T-cell (primary cell): ENCODE measurements at regions not wholly inside any gene's neighbourhood (a gene's known extent, or its start where the extent isn't known, plus 50 kb on each side); places are given as distances from the start of the nearest gene placed in this dataset.

Experiments
- ATAC-seq, 4 experiments: fragments of 200-7000 bp in 3 of 4; fragments of 150-1000 bp in 1 of 4; cut with Tn5 transposase; replicated peaks in 1 of 4; 1 replicate in 3 of 4; 2 replicates in 1 of 4; pipeline ENCODE4 v1.10.0; 2021; ENCODE audit warnings: moderate library complexity in 3 of 4, mild to moderate bottlenecking in 2 of 4, moderate number of reproducible peaks in 1 of 4
- CTCF ChIA-PET, 2 donors: fragments of 300-600 bp; sonication (Branson Sonifier 250); formaldehyde crosslinking; loops; one replicate each; lab custom pipeline; 2022; ENCODE audit warnings: antibody characterized with exemption in 2 of 2; lab: Charles Lee
- POLR2A ChIA-PET, 2 donors: fragments of 300-600 bp; sonication (Branson Sonifier 250); formaldehyde crosslinking; loops; one replicate each; lab custom pipeline; 2022; ENCODE audit warnings: antibody characterized with exemption in 2 of 2; lab: Charles Lee
- DNase-seq, 35 experiments: peaks; one replicate each; pipeline versions ENCODE4 v3.0.0 to v3.0.0-alpha.2; 2013 to 2023
- H3K27ac ChIP-seq: one replicate; pipeline ENCODE4 v1.5.1; 2013; ENCODE audit warnings: low read length
- H3K27me3 ChIP-seq, 2 experiments: replicated peaks in 1 of 2; 1 replicate in 1 of 2; 2 replicates in 1 of 2; pipeline versions ENCODE4 v1.6.1 to v1.7.0; 2013; ENCODE audit warnings: low read length in 1 of 2, mixed read lengths in 1 of 2; ENCODE audit not compliant: control insufficient read depth in 2 of 2, insufficient read depth in 2 of 2; ENCODE audit errors: extremely low read depth in 1 of 2
- H3K36me3 ChIP-seq, 2 donors: 1 replicate in 1 of 2; 2 replicates in 1 of 2; pipeline versions ENCODE4 v1.6.1 to v1.7.0; 2013; ENCODE audit warnings: low read length in 1 of 2; ENCODE audit not compliant: control insufficient read depth in 2 of 2, insufficient read depth in 1 of 2; ENCODE audit errors: extremely low read depth in 1 of 2
- H3K4me1 ChIP-seq, 2 experiments: 1 replicate in 1 of 2; 2 replicates in 1 of 2; pipeline versions ENCODE4 v1.6.1 to v1.7.0; 2013; ENCODE audit warnings: low read length in 2 of 2, mixed read lengths in 1 of 2; ENCODE audit not compliant: insufficient read depth in 2 of 2, control insufficient read depth in 1 of 2; ENCODE audit errors: extremely low read depth in 1 of 2
- H3K4me3 ChIP-seq, 2 donors: 1 replicate in 1 of 2; 2 replicates in 1 of 2; pipeline versions ENCODE4 v1.5.1 to v1.7.0; 2013; ENCODE audit warnings: mild to moderate bottlenecking in 2 of 2, low read length in 1 of 2, moderate library complexity in 1 of 2; ENCODE audit not compliant: control insufficient read depth in 1 of 2; ENCODE audit errors: extremely low read depth in 1 of 2
- H3K9me3 ChIP-seq: 2 replicates; pipeline ENCODE4 v1.7.0; 2013
- H3K27ac Mint-ChIP-seq, 2 donors: one replicate each; pipeline ENCODE4 v1.8.0; 2020 to 2021; ENCODE audit warnings: mild to moderate bottlenecking in 2 of 2, mixed read lengths in 2 of 2
- H3K27me3 Mint-ChIP-seq, 2 donors: one replicate each; pipeline ENCODE4 v1.8.0; 2021 to 2022; ENCODE audit warnings: mixed read lengths in 2 of 2
- H3K36me3 Mint-ChIP-seq: one replicate; pipeline ENCODE4 v1.8.0; 2021; ENCODE audit warnings: mixed read lengths
- H3K4me1 Mint-ChIP-seq, 3 donors: one replicate each; pipeline ENCODE4 v1.8.0; 2020 to 2022; ENCODE audit warnings: mixed read lengths in 3 of 3, mild to moderate bottlenecking in 1 of 3
- H3K4me3 Mint-ChIP-seq, 3 donors: one replicate each; pipeline ENCODE4 v1.8.0; 2020 to 2022; ENCODE audit warnings: mild to moderate bottlenecking in 3 of 3, mixed read lengths in 3 of 3, moderate library complexity in 3 of 3
- H3K9me3 Mint-ChIP-seq, 3 donors: one replicate each; pipeline ENCODE4 v1.8.0; 2020 to 2022; ENCODE audit warnings: mixed read lengths in 3 of 3
- WGBS: methylation state at CpG from one replicate; pipeline ENCODE4 v1.1.5; 2013; ENCODE audit warnings: missing lambda C conversion rate; ENCODE audit not compliant: insufficient coverage; 5-methylcytosine and 5-hydroxymethylcytosine counted together

DNA sequence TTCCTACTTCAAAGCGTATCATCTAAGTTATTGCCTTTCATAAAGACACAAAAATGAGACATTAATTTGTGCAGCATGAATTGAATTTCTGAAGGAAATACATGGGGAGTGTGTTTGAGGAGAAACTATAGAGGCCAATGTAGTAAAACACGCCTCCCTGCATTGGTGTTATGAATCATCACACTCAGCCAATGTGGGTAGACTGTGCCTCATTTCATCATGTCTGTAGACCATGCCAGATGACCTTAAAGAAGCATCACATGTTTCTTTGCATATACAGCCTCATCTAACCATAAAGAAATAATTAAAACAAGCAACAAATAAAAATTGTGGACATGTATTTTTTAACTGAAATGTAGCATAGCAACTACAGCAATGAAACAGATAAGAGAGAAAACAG lies 486.0 kb upstream of the ADAMTS9 start:
- no peaks in the 10 kb centered on the region for H3K36me3 Mint-ChIP-seq
- DNase-seq (no peak), ATAC-seq (no peak)
- Histone ChIP-seq H3K4me3 (no peak overlapping the region), H3K4me1 (no peaks in the 10 kb centered on the region), H3K9me3 (no peaks in the 10 kb centered on the region), H3K27me3 (no peaks in the 10 kb centered on the region), H3K27ac (no peak overlapping the region), H3K36me3 (no peaks in the 10 kb centered on the region)
- H3K27ac Mint-ChIP-seq = no peak overlapping the region
- no peaks in the 10 kb centered on the region for H3K4me1 Mint-ChIP-seq
- 83% methylated on average over 1 of the region's 2 CpGs for WGBS
- no peak overlapping the region for H3K4me3 Mint-ChIP-seq
- peaks cover 8 to 11% (median 11%) of the 10 kb centered on the region in 3 donors for H3K9me3 Mint-ChIP-seq
- ChIA-PET POLR2A (no interaction called here), CTCF (no interaction called here)
- no peaks in the 10 kb centered on the region for H3K27me3 Mint-ChIP-seq

DNA sequence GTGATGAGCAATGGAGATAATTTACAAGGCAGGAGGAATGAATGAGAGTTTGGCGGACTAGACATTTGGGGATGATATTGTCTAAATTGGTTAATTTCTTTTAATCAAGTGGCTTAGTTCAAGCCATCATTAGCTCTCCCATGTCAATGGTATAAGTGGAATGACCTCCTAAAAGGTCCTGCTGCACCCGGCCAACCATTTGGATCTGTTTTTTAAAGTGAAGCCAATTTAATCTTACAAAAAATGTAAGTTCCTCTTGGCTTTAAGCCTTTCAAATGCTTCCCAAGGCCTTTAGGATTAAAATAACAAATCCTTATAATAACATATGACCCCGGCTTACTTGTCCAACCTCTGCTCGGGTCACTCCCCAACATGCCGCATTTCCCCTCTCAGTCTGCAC lies 484.4 kb upstream of the ADAMTS9 start:
- no peaks in the 10 kb centered on the region for H3K36me3 ChIP-seq
- no peak overlapping the region for H3K27ac ChIP-seq
- no peaks in the 10 kb centered on the region for H3K9me3 ChIP-seq
- Mint-ChIP-seq H3K4me1 (no peaks in the 10 kb centered on the region), H3K27me3 (no peaks in the 10 kb centered on the region), H3K4me3 (no peak overlapping the region), H3K27ac (no peak overlapping the region), H3K9me3 (peaks cover 15 to 16% (median 16%) of the 10 kb centered on the region in 3 donors), H3K36me3 (no peaks in the 10 kb centered on the region)
- WGBS = 100% methylated on average over 3 of the region's 5 CpGs
- ATAC-seq (no peak), DNase-seq (no peak)
- H3K27me3 ChIP-seq = no peaks in the 10 kb centered on the region
- no peak overlapping the region for H3K4me3 ChIP-seq
- H3K4me1 ChIP-seq = no peaks in the 10 kb centered on the region
- ChIA-PET POLR2A (no interaction called here), CTCF (no interaction called here)

DNA sequence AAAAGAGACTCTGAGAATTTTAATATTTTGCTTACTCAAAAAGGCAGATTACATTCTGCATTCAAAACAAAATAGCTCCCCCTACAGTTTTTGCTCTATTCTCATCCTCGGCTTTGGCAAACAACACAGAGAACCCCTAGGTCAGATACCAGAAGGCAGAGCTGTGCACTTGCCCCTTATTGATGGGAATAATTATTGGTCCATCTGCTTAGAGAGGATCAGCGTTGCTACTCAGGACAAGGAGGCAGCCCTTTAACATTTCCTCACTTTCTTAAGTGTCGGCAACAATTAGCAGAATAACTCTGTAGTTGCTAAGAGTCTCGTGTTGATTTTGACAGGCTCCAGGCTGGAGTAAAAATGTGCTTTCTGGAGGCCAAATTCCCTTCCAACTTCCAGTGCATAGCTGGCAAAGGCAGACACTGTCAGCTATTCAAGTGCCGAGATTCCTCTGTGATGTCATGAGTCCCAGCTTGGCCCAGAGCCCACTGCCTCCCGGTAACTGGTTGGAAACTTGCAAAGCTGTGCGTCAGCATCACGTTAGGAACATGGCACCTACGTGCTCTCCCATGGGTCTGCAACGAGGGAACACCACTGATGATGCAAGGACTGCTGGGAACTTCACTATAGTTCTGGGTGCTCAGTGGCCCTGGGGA lies 482.7 kb upstream of the ADAMTS9 start:
- H3K27ac Mint-ChIP-seq = no peak overlapping the region
- no peak overlapping the region for H3K4me3 Mint-ChIP-seq
- Histone ChIP-seq H3K36me3 (no peaks in the 10 kb centered on the region), H3K27ac (no peak overlapping the region), H3K4me1 (no peaks in the 10 kb centered on the region), H3K9me3 (no peaks in the 10 kb centered on the region), H3K27me3 (no peaks in the 10 kb centered on the region), H3K4me3 (no peak overlapping the region)
- no peaks in the 10 kb centered on the region for H3K27me3 Mint-ChIP-seq
- no peak for DNase-seq
- 79% methylated on average over 5 of the region's 10 CpGs for WGBS
- H3K36me3 Mint-ChIP-seq = no peaks in the 10 kb centered on the region
- ChIA-PET POLR2A (no interaction called here), CTCF (no interaction called here)
- H3K4me1 Mint-ChIP-seq = no peaks in the 10 kb centered on the region
- peaks cover 12 to 16% (median 15%) of the 10 kb centered on the region in 3 donors for H3K9me3 Mint-ChIP-seq
- no peak for ATAC-seq

DNA sequence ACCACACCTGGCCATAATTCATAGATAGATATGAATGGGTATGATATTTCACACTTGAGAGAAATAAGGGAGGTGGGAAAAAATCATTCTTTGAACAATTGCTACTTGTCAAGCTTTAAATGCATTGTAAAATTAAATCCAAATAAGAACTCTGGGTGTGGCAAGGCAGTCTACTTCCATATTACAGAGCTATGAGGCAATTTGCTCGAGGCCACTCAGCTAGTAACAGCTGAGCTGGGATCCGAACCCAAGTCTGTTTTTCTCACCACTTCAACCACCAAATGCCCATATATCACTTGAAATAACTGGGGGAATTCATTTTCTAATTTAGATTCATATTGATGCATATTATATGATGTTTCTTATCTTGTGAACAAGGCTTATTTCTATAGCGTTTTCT lies 482.2 kb upstream of the ADAMTS9 start:
- WGBS = no CpG with 5 or more reads among the region's 3 CpGs
- Histone ChIP-seq H3K36me3 (no peaks in the 10 kb centered on the region), H3K27me3 (no peaks in the 10 kb centered on the region), H3K9me3 (no peaks in the 10 kb centered on the region), H3K27ac (no peak overlapping the region), H3K4me3 (no peak overlapping the region), H3K4me1 (no peaks in the 10 kb centered on the region)
- H3K27ac Mint-ChIP-seq = no peak overlapping the region
- ChIA-PET CTCF (no interaction called here), POLR2A (no interaction called here)
- no peak for ATAC-seq
- H3K9me3 Mint-ChIP-seq = peaks cover 12 to 16% (median 15%) of the 10 kb centered on the region in 3 donors
- no peaks in the 10 kb centered on the region for H3K27me3 Mint-ChIP-seq
- H3K36me3 Mint-ChIP-seq = no peaks in the 10 kb centered on the region
- H3K4me1 Mint-ChIP-seq = no peaks in the 10 kb centered on the region
- H3K4me3 Mint-ChIP-seq = no peak overlapping the region
- DNase-seq = no peak

DNA sequence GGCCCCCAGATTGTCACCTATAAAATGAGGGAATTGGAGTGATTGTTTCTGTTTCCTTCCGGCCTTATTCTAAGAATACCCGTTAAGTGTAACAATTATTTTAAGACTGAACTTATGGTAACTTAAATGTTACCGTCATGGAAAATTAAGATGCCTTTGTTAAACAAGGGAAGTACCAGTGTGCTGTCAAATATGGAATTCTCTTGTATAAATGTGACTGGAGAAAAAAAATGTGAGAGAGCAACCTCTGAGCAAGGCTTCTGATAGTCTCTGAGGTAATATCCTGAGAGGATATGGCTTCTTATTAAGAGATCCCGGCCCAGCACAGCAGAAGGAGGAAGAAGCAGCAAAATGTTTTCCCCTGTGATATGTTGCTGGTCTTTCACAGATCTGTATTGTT lies 480.7 kb upstream of the ADAMTS9 start:
- H3K9me3 Mint-ChIP-seq = peaks cover 5 to 16% (median 9%) of the 10 kb centered on the region in 3 donors
- H3K27ac Mint-ChIP-seq = no peak overlapping the region
- H3K36me3 Mint-ChIP-seq = no peaks in the 10 kb centered on the region
- CTCF ChIA-PET = no interaction called here
- no peaks in the 10 kb centered on the region for H3K27me3 Mint-ChIP-seq
- no peaks in the 10 kb centered on the region for H3K4me1 Mint-ChIP-seq
- POLR2A ChIA-PET = no interaction called here
- H3K4me1 ChIP-seq = no peaks in the 10 kb centered on the region
- no peak overlapping the region for H3K27ac ChIP-seq
- H3K36me3 ChIP-seq = no peaks in the 10 kb centered on the region
- no peaks in the 10 kb centered on the region for H3K9me3 ChIP-seq
- H3K27me3 ChIP-seq = no peaks in the 10 kb centered on the region
- no peak overlapping the region for H3K4me3 Mint-ChIP-seq
- no peak for DNase-seq
- no peak overlapping the region for H3K4me3 ChIP-seq
- ATAC-seq = no peak
- WGBS = no CpG with 5 or more reads among the region's 4 CpGs

DNA sequence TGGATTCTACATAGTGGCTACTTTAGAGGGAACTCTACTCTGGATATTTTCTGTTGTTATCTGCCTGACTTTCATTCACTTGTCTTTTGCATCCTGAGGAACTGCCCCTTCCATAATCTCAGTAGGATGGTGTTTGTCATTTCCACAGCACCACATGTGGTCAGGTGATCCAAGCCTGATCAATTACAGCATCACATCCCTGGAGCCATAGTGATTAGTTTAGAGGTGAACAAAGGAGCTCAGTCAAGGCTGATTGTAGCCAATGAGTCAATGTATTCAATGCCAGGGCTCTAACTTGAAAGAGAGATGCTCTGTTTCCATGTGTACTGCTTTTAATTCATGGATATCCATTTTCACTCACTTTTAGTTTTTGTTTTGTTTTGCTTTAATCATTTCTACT lies 478.7 kb upstream of the ADAMTS9 start:
- ChIA-PET POLR2A (no interaction called here), CTCF (no interaction called here)
- Histone ChIP-seq H3K27me3 (no peaks in the 10 kb centered on the region), H3K4me3 (no peak overlapping the region), H3K4me1 (no peaks in the 10 kb centered on the region), H3K36me3 (no peaks in the 10 kb centered on the region), H3K27ac (no peak overlapping the region), H3K9me3 (no peaks in the 10 kb centered on the region)
- DNase-seq (no peak), ATAC-seq (no peak)
- H3K4me1 Mint-ChIP-seq = no peaks in the 10 kb centered on the region
- peaks cover 5 to 15% (median 12%) of the 10 kb centered on the region in 3 donors for H3K9me3 Mint-ChIP-seq
- no peaks in the 10 kb centered on the region for H3K36me3 Mint-ChIP-seq
- no peak overlapping the region for H3K4me3 Mint-ChIP-seq
- no peak overlapping the region for H3K27ac Mint-ChIP-seq
- H3K27me3 Mint-ChIP-seq = no peaks in the 10 kb centered on the region

DNA sequence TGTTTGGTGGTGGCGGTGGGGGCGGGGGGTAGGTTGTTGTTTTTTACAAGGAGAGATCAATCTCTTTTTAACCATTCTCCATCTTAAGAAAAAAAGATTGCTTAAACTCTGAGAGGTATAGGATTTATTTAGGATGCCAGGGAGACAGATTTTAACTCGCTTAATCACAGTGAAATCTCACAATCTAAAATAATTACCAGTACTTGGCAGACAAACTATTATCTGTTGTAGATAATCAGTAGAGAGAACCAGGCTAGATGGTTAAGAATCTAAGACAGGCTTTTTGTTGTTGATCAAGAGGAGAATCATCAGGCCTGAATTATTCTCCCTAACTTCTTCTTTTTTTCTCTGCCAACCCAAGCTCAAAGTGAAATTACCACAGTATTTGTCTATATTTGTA lies 470.2 kb upstream of the ADAMTS9 start:
- CTCF ChIA-PET = interaction anchor here in 1 of 2 donors (0.6 kb wide), 1 partner anchor 526 kb away, joined by 4 read pairs; no protein-coding TSS in a partner anchor
- Mint-ChIP-seq H3K4me3 (no peak overlapping the region), H3K4me1 (no peaks in the 10 kb centered on the region), H3K27ac (no peak overlapping the region), H3K36me3 (no peaks in the 10 kb centered on the region), H3K27me3 (no peaks in the 10 kb centered on the region), H3K9me3 (peaks cover 13 to 14% (median 14%) of the 10 kb centered on the region in 3 donors)
- Histone ChIP-seq H3K27me3 (no peaks in the 10 kb centered on the region), H3K4me3 (no peak overlapping the region), H3K4me1 (no peaks in the 10 kb centered on the region), H3K9me3 (no peaks in the 10 kb centered on the region), H3K36me3 (no peaks in the 10 kb centered on the region), H3K27ac (no peak overlapping the region)
- POLR2A ChIA-PET = no interaction called here
- no peak for DNase-seq
- WGBS = no CpG with 5 or more reads among the region's 3 CpGs
- no peak for ATAC-seq
